GM12878 (cell line): ENCODE measurements at regions not wholly inside any gene's neighbourhood (a gene's known extent, or its start where the extent isn't known, plus 50 kb on each side); places are given as distances from the start of the nearest gene placed in this dataset.

Experiments
- ATAC-seq: fragments of 200-7000 bp; cut with Tn5 transposase; 3 replicates; pipeline ENCODE4 v1.9.1; 2020; ENCODE audit warnings: mild to moderate bottlenecking, moderate library complexity
- BruUV-seq: library from RNA; stranded (reverse); fragments of 400-500 nt; replicated peaks from 2 replicates; lab custom pipeline; 2021; lab: Mats Ljungman, UMichigan
- CTCF ChIA-PET: fragments of 300-600 bp; sonication (Branson Sonifier 250); formaldehyde crosslinking; extraction: SDS; loops from one replicate; lab custom pipeline; 2021; ENCODE audit warnings: inconsistent platforms; lab: Yijun Ruan, JAX
- POLR2A ChIA-PET: fragments of 350-600 bp; formaldehyde crosslinking; extraction: SDS; loops from one replicate; lab custom pipeline; 2021; ENCODE audit warnings: inconsistent platforms; lab: Charles Lee
- RAD21 ChIA-PET: fragments of 300-600 bp; sonication (Branson Sonifier 250); formaldehyde crosslinking; loops from one replicate; lab custom pipeline; 2023; ENCODE audit warnings: antibody characterized with exemption; ENCODE audit not compliant: unreplicated experiment; lab: Charles Lee
- SMC1A ChIA-PET: fragments of 300-600 bp; sonication (Branson Sonifier 250); formaldehyde crosslinking; loops from one replicate; lab custom pipeline; 2023; ENCODE audit not compliant: unreplicated experiment, uncharacterized antibody; lab: Charles Lee
- DNase-seq: peaks from one replicate; pipeline ENCODE4 v3.0.0-alpha.2; 2011; ENCODE audit warnings: low read depth, low spot score
- FAIRE-seq: peaks from 3 replicates; lab custom pipeline; 2011; peaks lifted over from hg19 to GRCh38; lab: Jason Lieb, UNC
- H2AFZ ChIP-seq: 2 replicates; pipeline ENCODE4 v1.6.0; 2011; ENCODE audit warnings: low read depth, low read length, control low read depth; ENCODE audit not compliant: control insufficient read depth
- H3K27ac ChIP-seq: 2 replicates; pipeline ENCODE4 v1.5.1; 2011; ENCODE audit warnings: control low read depth; ENCODE audit not compliant: control insufficient read depth, insufficient read depth
- H3K27me3 ChIP-seq, 2 experiments: replicated peaks in 1 of 2; 2 replicates each; pipeline versions ENCODE4 v1.6.0 to v1.6.1; 2011; ENCODE audit warnings: low read length in 1 of 2; ENCODE audit not compliant: control insufficient read depth in 2 of 2, insufficient read depth in 2 of 2
- H3K36me3 ChIP-seq, 2 experiments: 2 replicates each; pipeline ENCODE4 v1.5.1; 2011; ENCODE audit warnings: low read length in 1 of 2; ENCODE audit not compliant: control insufficient read depth in 2 of 2, insufficient read depth in 2 of 2
- H3K4me1 ChIP-seq: 2 replicates; pipeline ENCODE4 v1.6.1; 2011; ENCODE audit warnings: mild to moderate bottlenecking, low read length, moderate library complexity, mixed read lengths; ENCODE audit not compliant: control insufficient read depth, insufficient read depth
- H3K4me2 ChIP-seq: 2 replicates; pipeline ENCODE4 v1.6.0; 2011; ENCODE audit warnings: control low read depth; ENCODE audit not compliant: control insufficient read depth, insufficient read depth
- H3K4me3 ChIP-seq: fragments of 200-600 bp; sonication (generic); 2 replicates; pipeline ENCODE4 v1.5.1; 2016
- H3K79me2 ChIP-seq: 2 replicates; pipeline ENCODE4 v1.6.0; 2011; ENCODE audit warnings: low read length; ENCODE audit not compliant: control insufficient read depth, insufficient read depth
- H3K9ac ChIP-seq: 2 replicates; pipeline ENCODE4 v1.8.0; 2011; ENCODE audit warnings: low read length, control low read depth, mixed read lengths; ENCODE audit not compliant: control insufficient read depth, insufficient read depth
- H3K9me3 ChIP-seq: replicated peaks from 3 replicates; pipeline ENCODE4 v1.5.1; 2011; ENCODE audit warnings: mild to moderate bottlenecking, low read length; ENCODE audit not compliant: control insufficient read depth, insufficient read depth
- H4K20me1 ChIP-seq: 2 replicates; pipeline ENCODE4 v1.6.0; 2011; ENCODE audit not compliant: control insufficient read depth, insufficient read depth
- BACH1 ChIP-seq: fragments of 450-650 bp; IDR thresholded peaks from 2 replicates; pipeline ENCODE4 v1.6.1; 2017; ENCODE audit warnings: mild to moderate bottlenecking, borderline replicate concordance
- DPF2 ChIP-seq: fragments of 450-650 bp; IDR thresholded peaks from 2 replicates; pipeline ENCODE4 v1.6.1; 2017; ENCODE audit warnings: mild to moderate bottlenecking
- ETV6 ChIP-seq, 2 experiments: fragments of 450-650 bp in 1 of 2; IDR thresholded peaks in 1 of 2; conservative IDR thresholded peaks in 1 of 2; 2 replicates each; pipeline ENCODE4 v1.6.1; 2014; ENCODE audit warnings: antibody characterized with exemption in 1 of 2, borderline replicate concordance in 1 of 2, low read depth in 1 of 2, mild to moderate bottlenecking in 1 of 2, moderate library complexity in 1 of 2
- HDAC2 ChIP-seq: fragments of 200-600 bp; sonication (generic); IDR thresholded peaks from 2 replicates; pipeline ENCODE4 v1.6.1; 2017
- IRF3 ChIP-seq: fragments of 450-650 bp; IDR thresholded peaks from 2 replicates; pipeline ENCODE4 v1.6.1; 2014; ENCODE audit warnings: mild to moderate bottlenecking
- JUND ChIP-seq: IDR thresholded peaks from 2 replicates; pipeline ENCODE4 v1.6.1; 2012; ENCODE audit warnings: low read depth, mild to moderate bottlenecking, low read length, improper control_type of control experiment, moderate library complexity
- NFYB ChIP-seq: IDR thresholded peaks from 2 replicates; pipeline ENCODE4 v1.6.1; 2011; ENCODE audit warnings: low read depth, mild to moderate bottlenecking, low read length, improper control_type of control experiment, moderate library complexity; ENCODE audit not compliant: insufficient read depth
- POLR2AphosphoS2 ChIP-seq: IDR thresholded peaks from 2 replicates; pipeline ENCODE4 v1.6.1; 2011; ENCODE audit warnings: low read depth, mild to moderate bottlenecking, low read length, improper control_type of control experiment, moderate library complexity
- RB1 ChIP-seq: fragments of 450-650 bp; formaldehyde crosslinking; IDR thresholded peaks from 2 replicates; pipeline ENCODE4 v1.6.1; 2017; ENCODE audit warnings: mild to moderate bottlenecking, borderline replicate concordance
- SIX5 ChIP-seq: IDR thresholded peaks from 2 replicates; pipeline ENCODE4 v1.6.1; 2011; ENCODE audit warnings: mild to moderate bottlenecking, low read depth, low read length, moderate library complexity; ENCODE audit not compliant: severe bottlenecking
- SMAD1 ChIP-seq: fragments of 450-650 bp; IDR thresholded peaks from 2 replicates; pipeline ENCODE4 v1.6.1; 2018; ENCODE audit warnings: mild to moderate bottlenecking, low read depth; ENCODE audit not compliant: partially characterized antibody
- SMC3 ChIP-seq: IDR thresholded peaks from 2 replicates; pipeline ENCODE4 v1.6.1; 2011; ENCODE audit warnings: low read length, improper control_type of control experiment, borderline replicate concordance
- SREBF1 ChIP-seq: IDR thresholded peaks from 2 replicates; pipeline ENCODE4 v1.6.1; 2012; ENCODE audit warnings: mild to moderate bottlenecking, low read length
- TBL1XR1 ChIP-seq: IDR thresholded peaks from 2 replicates; pipeline ENCODE4 v1.6.1; 2012; ENCODE audit warnings: low read depth, low read length, improper control_type of control experiment
- WGBS: methylation state at CpG from one replicate; pipeline ENCODE4 v1.1.6; 2016; ENCODE audit warnings: low lambda C conversion rate; ENCODE audit not compliant: insufficient replicate concordance, insufficient coverage; ENCODE audit errors: missing lambda C conversion rate; 5-methylcytosine and 5-hydroxymethylcytosine counted together
- in situ Hi-C: fragments of 300-500 bp; cut with MboI; formaldehyde crosslinking; loops from 9 replicates; pipeline ENCODE4 v1.14.3; 2018; ENCODE audit warnings: mixed read lengths
- intact Hi-C: fragments of 100-400 bp; cut with micrococcal nuclease; formaldehyde crosslinking; loops from one replicate; pipeline ENCODE4 v1.14.2; 2022; ENCODE audit not compliant: unreplicated experiment
- TF ChIP-seq, protein P1 (sequence below): fragments of 450-650 bp; IDR thresholded peaks from 2 replicates; pipeline ENCODE4 v1.6.1; 2016; ENCODE audit warnings: mild to moderate bottlenecking
- TF ChIP-seq, protein P2 (sequence below), 3 experiments: IDR thresholded peaks in 2 of 3; conservative IDR thresholded peaks in 1 of 3; 2 replicates each; pipeline ENCODE4 v1.5.1; 2011; ENCODE audit warnings: low read depth in 3 of 3, low read length in 3 of 3, mild to moderate bottlenecking in 3 of 3, control low read depth in 2 of 3, moderate library complexity in 2 of 3, inconsistent platforms in 1 of 3, mixed read lengths in 1 of 3; ENCODE audit not compliant: control insufficient read depth in 2 of 3, insufficient read depth in 1 of 3; ENCODE audit errors: extremely low read depth in 1 of 3

- TF ChIP-seq SIX5 (no peak), NFYB (no peak), SMAD1 (no peak)
Observed at GRCh38 chr3:176968631-176969030, 228.7 kb downstream of the TBL1XR1 start (continued).

DNA sequence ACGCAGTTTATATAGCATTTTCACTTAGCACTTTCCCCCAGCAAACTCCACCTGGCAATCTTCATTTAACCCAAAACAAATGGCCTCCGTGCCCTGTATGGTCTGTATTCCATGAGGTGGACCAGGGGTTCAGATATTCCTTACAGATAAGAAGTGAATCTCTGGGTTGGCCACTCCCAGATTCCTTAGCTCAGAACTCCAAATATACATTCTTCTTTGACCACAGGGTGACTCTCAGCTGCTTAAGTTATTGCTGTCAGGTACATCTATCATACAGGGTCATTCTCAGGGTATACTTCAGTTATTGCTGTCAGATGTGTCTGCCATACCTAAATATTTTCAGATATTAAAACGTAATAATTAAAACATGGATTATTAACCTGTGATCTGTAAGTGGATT, 229.8 kb downstream of the TBL1XR1 start:
- in situ Hi-C loops (no loop called here), intact Hi-C loops (no loop called here)
- FAIRE-seq (no peak), ATAC-seq (no peak), DNase-seq (no peak)
- POLR2A ChIA-PET = no interaction called here
- Histone ChIP-seq H3K27me3 (no peaks in the 10 kb centered on the region; a peak in 1 of 4 replicates), H3K9ac (no peak overlapping the region), H3K27ac (no peak overlapping the region), H3K79me2 (no peaks in the 10 kb centered on the region), H4K20me1 (no peaks in the 10 kb centered on the region), H3K4me2 (no peak overlapping the region), H3K36me3 (no peaks in the 10 kb centered on the region), H2AFZ (no peak overlapping the region), H3K9me3 (no peaks in the 10 kb centered on the region), H3K4me3 (no peak overlapping the region), H3K4me1 (no peaks in the 10 kb centered on the region)
- WGBS = 42% methylated on average over 3 of the region's 3 CpGs
- BruUV-seq = no TSS peak
- CTCF ChIA-PET = interaction anchor here (1.4 kb wide), 1 partner anchor 11 kb away, joined by 3 read pairs; no protein-coding TSS in a partner anchor
- SMC1A ChIA-PET = interaction anchor here (0.6 kb wide), 1 partner anchor 83 kb away, joined by 3 read pairs; no protein-coding TSS in a partner anchor
- RAD21 ChIA-PET = no interaction called here
- TF ChIP-seq, protein P1, sequence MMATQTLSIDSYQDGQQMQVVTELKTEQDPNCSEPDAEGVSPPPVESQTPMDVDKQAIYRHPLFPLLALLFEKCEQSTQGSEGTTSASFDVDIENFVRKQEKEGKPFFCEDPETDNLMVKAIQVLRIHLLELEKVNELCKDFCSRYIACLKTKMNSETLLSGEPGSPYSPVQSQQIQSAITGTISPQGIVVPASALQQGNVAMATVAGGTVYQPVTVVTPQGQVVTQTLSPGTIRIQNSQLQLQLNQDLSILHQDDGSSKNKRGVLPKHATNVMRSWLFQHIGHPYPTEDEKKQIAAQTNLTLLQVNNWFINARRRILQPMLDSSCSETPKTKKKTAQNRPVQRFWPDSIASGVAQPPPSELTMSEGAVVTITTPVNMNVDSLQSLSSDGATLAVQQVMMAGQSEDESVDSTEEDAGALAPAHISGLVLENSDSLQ = no peak
- TF ChIP-seq RB1 = no peak
- TF ChIP-seq POLR2AphosphoS2 = no peak
- no peak for TF ChIP-seq TBL1XR1
- TF ChIP-seq DPF2 = no peak
- no peak for TF ChIP-seq SMC3
- no peak for TF ChIP-seq JUND
- TF ChIP-seq BACH1 = no peak
- no peak for TF ChIP-seq IRF3
- TF ChIP-seq SREBF1 = no peak
- no peak for TF ChIP-seq ETV6 (conservative IDR thresholded peaks at IDR 0.05 in 1 of 2, IDR thresholded peaks at IDR 0.05 in 1 of 2; ENCODE audit: borderline replicate concordance in 1 of 2, low read depth in 1 of 2)
- TF ChIP-seq, protein P2, sequence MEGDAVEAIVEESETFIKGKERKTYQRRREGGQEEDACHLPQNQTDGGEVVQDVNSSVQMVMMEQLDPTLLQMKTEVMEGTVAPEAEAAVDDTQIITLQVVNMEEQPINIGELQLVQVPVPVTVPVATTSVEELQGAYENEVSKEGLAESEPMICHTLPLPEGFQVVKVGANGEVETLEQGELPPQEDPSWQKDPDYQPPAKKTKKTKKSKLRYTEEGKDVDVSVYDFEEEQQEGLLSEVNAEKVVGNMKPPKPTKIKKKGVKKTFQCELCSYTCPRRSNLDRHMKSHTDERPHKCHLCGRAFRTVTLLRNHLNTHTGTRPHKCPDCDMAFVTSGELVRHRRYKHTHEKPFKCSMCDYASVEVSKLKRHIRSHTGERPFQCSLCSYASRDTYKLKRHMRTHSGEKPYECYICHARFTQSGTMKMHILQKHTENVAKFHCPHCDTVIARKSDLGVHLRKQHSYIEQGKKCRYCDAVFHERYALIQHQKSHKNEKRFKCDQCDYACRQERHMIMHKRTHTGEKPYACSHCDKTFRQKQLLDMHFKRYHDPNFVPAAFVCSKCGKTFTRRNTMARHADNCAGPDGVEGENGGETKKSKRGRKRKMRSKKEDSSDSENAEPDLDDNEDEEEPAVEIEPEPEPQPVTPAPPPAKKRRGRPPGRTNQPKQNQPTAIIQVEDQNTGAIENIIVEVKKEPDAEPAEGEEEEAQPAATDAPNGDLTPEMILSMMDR (IDR thresholded peaks at IDR 0.05 in 2 of 3, conservative IDR thresholded peaks at IDR 0.05 in 1 of 3; ENCODE audit: control insufficient read depth in 2 of 3, extremely low read depth in 1 of 3, insufficient read depth in 1 of 3, low read depth in 3 of 3, low read length in 3 of 3) = no peak
- no peak for TF ChIP-seq NFYB
- TF ChIP-seq HDAC2 = no peak
